H7 (cell line): ENCODE measurements at regions not wholly inside any gene's neighbourhood (a gene's known extent, or its start where the extent isn't known, plus 50 kb on each side); places are given as distances from the start of the nearest gene placed in this dataset.
"Not testable (repeated sequence)": the region's sequence is repeated elsewhere in the genome, so short reads cannot be mapped to it uniquely, and the experiment has no call there.

Source experiments
- DNase-seq: peaks from one replicate; pipeline ENCODE4 v3.0.0; 2012
- H3K27me3 ChIP-seq: 2 replicates; pipeline ENCODE4 v1.6.0; 2011; ENCODE audit warnings: mild to moderate bottlenecking, low read length; ENCODE audit not compliant: control insufficient read depth, insufficient read depth
- H3K36me3 ChIP-seq: replicated peaks from 2 replicates; pipeline ENCODE4 v1.5.1; 2011; ENCODE audit warnings: low read length; ENCODE audit not compliant: control insufficient read depth, insufficient read depth
- H3K4me3 ChIP-seq: 2 replicates; pipeline ENCODE4 v1.5.1; 2011; ENCODE audit warnings: low read depth, mild to moderate bottlenecking, control low read depth, low read length, moderate library complexity; ENCODE audit not compliant: insufficient read depth

DNA sequence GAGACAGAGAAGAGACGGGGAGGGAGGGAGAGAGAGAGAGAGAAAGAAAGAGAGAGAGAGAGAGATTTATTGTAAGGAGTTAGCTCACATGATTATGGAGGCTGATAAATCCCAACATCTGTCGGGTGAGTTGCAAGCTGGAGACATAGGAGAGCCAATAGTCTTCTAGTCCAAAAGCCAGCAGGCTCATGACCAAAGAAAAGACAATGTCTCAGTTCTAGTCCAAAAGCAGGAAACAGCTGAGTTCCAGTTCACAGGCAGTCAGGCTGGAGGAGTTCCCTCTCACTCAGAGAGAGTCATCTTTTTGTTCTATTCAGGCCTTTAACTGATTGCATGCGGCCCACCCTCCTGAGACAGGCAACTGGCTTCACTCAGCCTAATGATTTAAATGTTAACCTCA, 416.6 kb downstream of the PREX1 start:
- H3K36me3 ChIP-seq = no peaks in the 10 kb centered on the region
- no peak for DNase-seq
- no peaks in the 10 kb centered on the region for H3K27me3 ChIP-seq
- no peak overlapping the region for H3K4me3 ChIP-seq

DNA sequence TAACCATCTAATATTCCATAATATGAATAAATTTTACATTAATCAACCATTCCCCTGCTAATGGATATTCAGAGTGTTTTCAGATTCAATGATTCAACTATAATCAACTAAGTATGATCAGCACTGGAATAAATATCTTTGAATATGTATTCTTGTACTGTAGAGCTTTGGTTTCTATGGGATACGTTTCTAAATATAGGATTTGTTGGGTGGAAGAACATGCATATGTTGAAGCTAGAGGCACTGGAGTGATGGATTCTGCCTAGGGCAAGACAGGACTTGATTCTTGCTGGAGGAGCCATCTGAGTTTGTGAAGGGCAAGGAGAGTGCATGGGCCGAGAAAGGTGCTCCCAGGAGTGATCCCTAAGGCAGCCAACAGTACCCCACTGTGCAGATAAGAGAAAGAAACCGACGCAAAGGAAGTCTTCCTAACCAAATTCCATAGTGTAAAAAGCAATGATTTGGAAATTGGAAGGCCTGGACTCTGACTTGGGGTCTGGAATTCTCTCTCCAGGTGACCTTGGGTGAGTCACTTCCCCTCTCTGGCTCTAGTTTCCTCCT, 418.7 kb downstream of the PREX1 start:
- H3K4me3 ChIP-seq = no peak overlapping the region
- no peaks in the 10 kb centered on the region for H3K36me3 ChIP-seq
- DNase-seq = no peak
- H3K27me3 ChIP-seq = no peaks in the 10 kb centered on the region

DNA sequence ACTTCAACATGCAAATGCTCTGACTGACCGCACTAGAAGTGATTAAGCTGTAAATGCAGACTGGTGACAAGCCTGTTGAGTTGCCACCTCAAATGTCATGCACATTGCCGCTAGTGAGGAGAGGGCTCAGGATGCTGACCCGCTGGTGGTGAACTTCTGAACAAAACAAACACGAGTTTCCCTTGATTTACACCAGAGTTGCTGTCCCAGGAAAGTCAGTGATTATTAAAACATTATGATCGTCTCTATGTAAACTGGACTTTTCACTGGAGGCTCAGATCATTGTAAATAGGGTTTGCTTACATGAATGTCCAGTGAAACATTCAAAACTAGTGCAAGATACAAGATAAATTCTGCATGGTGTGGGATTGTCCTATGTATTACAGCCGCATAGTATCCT, 420.1 kb downstream of the PREX1 start:
- H3K36me3 ChIP-seq = no peaks in the 10 kb centered on the region
- no peak for DNase-seq
- no peak overlapping the region for H3K4me3 ChIP-seq
- H3K27me3 ChIP-seq = no peaks in the 10 kb centered on the region

DNA sequence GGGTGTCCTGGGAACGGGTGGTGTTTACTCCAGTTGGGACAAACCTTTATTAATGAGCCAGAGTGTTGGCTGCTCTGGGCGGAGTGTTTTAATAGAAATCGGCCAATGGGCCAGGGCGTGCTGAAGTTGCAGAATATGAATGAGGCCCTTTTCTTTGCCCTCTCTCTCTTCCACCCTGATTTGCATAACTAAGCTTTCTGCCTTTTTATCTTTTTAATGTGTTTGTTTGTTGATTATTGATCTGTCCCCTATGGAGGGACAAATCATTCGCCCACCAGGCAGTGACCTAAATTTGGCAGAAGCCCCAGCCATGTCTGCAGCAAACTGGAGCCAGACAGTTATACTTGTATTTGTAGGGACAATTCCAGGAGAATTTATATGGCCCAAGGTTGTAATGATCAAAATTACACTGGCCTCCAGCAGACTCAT, 420.9 kb downstream of the PREX1 start:
- no peak overlapping the region for H3K4me3 ChIP-seq
- H3K27me3 ChIP-seq = no peaks in the 10 kb centered on the region
- DNase-seq = no peak
- H3K36me3 ChIP-seq = no peaks in the 10 kb centered on the region

DNA sequence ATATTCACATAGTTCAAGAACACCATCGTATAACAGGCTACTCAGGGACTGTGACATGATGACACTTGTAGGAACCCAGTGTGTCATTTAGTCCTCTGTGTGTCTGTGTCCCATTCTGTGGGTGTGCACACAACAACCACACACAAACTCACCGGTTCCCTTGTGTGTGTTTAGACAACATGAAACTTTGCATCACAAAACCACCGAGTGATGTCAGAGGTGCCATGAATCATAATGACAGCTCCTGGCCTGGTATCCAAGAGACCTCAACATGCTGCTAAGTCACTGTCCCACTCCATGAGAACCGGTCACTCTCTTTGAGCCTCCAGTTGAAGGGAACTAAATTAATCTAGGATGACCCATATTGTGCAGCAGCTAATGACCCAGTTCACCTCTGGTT, 421.3 kb downstream of the PREX1 start:
- Histone ChIP-seq H3K4me3 (no peak overlapping the region), H3K27me3 (no peaks in the 10 kb centered on the region), H3K36me3 (no peaks in the 10 kb centered on the region)
- no peak for DNase-seq

DNA sequence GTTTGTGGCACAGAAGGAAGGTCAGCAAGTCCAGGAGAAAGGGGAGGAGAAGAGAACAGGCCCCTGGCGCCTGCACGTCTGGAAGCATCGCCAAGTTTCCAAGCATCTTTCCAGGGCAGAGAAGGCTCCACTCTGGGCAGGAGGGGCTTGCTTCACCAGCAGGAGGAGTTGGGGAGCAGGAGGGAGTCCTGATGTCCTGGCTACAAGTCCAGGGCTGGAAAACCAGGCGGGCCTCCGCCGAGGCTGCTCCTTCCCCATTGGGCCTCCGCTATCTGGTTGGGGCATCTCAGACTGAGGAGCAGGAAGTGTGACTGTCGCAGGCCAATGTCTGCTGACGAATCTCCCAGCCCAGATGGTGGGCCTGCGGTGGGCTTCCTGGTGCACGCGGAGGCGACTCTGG, 421.9 kb downstream of the PREX1 start:
- Histone ChIP-seq H3K27me3 (no peaks in the 10 kb centered on the region), H3K4me3 (no peak overlapping the region), H3K36me3 (no peaks in the 10 kb centered on the region)
- DNase-seq = peak; percentile 73

DNA sequence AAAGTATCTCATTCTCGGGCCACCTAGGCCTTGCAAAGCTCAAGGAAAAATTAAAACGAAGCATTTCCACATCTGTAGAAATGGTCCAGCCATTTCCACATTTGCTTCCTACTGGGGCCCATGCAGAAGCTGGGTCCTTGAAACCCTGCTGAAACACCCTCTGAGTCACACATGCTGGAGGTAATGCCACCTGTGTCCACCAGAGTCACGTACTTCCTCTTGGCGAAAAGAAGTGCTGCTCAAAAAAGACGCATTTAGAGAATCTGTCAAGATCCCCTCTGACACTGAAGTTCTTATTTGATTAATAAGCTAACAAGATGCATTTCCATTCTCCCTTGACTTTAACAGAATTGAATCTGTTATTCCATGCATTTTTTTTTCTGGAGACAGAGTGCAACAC, 423.2 kb downstream of the PREX1 start:
- Histone ChIP-seq H3K27me3 (no peaks in the 10 kb centered on the region), H3K36me3 (no peaks in the 10 kb centered on the region), H3K4me3 (no peak overlapping the region)
- DNase-seq = peak; percentile 55

DNA sequence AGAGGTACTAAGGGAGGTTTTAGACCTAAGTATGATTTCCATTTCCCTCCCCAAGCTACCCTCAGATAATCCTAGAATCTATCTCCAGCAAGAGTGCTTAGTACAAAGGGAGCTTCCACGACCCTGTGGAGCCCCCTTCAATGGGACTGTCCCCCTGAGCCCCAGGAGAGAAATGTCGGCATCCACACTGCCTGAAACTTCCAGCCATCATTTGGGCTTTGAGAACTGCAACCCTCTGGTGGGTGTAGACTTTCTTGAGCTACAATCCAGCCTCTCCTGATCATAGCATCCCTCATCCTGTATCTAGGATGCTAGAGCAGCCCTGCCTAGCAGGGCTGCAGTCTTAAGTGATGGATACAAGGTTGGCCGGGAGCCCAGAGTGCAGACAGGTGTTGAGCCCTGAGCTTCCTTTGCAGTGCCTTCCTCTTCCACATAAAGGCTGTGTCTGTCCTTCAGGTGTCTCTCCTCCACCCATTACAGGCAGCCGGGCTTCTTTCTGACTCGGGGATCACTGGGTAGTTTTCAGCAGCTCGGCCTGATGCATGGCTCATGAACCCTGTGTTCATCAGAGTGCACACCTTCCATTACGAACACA, 424.5 kb downstream of the PREX1 start:
- no peaks in the 10 kb centered on the region for H3K27me3 ChIP-seq
- H3K36me3 ChIP-seq = no peaks in the 10 kb centered on the region
- H3K4me3 ChIP-seq = no peak overlapping the region
- DNase-seq = no peak

DNA sequence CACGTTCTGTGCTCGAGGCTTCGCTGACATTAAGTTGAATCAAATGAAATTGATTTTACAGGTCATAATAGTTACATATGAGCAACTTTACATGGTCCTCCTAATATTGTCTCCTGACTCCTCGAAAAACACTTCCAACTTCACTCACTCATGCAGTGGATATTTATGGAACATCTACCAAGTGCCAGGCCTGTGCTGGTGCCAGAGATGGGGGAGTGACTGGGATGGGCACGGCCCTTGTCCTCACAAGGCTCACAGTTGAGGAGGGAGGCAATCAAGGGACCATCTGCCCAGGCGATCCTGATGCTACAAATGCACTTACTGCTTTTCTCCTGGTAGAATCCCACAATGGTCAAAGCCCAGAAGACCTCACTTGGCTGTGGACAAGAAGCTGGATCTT, 426.4 kb downstream of the PREX1 start:
- no peak overlapping the region for H3K4me3 ChIP-seq
- no peaks in the 10 kb centered on the region for H3K27me3 ChIP-seq
- no peak for DNase-seq
- no peaks in the 10 kb centered on the region for H3K36me3 ChIP-seq

DNA sequence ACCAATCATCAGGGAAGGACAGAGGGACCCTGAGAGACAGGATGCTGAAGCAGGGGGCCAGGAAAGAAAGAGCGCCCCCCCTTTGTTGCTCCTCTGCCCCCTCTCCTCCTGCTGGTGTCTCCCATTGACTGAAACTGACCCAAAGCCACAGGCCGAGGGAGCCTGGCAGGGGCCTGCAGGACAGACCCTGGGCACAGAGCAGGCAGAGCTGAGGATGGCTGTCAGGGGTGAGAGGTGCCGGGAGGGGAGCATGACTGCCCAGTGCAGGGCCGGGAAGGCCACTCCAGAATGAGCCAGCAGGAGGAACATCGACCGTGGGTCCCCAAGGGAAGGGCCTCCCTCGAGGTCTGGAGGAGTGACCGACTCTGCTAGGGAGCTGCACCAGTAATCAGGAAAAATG, 427.8 kb downstream of the PREX1 start:
- Histone ChIP-seq H3K27me3 (no peaks in the 10 kb centered on the region), H3K36me3 (no peaks in the 10 kb centered on the region), H3K4me3 (no peak overlapping the region)
- DNase-seq = peak; percentile 47

DNA sequence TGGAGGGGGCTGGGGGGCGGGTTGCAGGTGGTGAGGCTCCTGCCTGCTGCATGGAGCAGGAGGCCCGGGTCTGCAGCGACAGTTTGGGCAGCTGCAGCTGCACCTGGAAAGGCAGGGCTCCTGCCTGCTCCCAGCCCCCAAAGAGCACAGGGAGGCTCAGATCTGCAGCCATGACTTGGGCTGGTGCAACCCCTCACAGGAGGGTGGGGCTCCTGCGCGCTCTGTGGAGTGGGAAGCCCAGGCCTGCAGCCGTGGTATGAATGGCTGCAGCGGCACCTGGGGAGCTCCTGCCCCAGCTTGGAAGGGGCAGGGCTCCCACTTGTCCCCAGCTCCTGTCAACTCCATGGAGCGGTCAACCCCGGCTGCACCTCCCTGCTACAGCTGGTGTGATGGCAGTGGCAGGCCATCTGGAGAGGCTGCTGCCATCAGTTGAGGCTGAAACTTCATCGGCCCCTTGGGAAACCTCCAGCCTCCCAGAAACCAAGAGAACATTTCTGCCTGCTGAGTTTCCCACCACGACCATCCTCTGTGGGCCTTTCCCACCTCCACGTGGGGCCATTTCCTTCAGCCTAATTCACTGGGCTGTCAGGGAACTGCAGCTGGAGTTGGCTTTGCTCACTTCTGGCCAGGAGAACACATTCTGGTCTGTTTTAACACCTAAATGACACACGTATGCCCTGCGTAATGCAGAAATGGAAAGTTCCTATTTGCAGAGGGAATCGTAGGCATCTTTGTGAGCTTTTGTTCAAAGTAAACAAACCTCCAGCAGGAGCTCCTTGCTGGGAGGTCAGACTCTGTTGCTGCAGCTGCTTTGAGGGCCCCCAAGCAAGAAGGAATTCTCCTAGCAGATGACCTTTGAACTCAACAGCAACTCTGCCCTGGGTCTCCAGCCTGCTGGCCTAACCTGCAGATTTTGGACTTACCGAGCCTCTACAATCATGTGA, 429.0 kb downstream of the PREX1 start:
- no peaks in the 10 kb centered on the region for H3K27me3 ChIP-seq
- no peak for DNase-seq
- H3K36me3 ChIP-seq = no peaks in the 10 kb centered on the region
- no peak overlapping the region for H3K4me3 ChIP-seq

DNA sequence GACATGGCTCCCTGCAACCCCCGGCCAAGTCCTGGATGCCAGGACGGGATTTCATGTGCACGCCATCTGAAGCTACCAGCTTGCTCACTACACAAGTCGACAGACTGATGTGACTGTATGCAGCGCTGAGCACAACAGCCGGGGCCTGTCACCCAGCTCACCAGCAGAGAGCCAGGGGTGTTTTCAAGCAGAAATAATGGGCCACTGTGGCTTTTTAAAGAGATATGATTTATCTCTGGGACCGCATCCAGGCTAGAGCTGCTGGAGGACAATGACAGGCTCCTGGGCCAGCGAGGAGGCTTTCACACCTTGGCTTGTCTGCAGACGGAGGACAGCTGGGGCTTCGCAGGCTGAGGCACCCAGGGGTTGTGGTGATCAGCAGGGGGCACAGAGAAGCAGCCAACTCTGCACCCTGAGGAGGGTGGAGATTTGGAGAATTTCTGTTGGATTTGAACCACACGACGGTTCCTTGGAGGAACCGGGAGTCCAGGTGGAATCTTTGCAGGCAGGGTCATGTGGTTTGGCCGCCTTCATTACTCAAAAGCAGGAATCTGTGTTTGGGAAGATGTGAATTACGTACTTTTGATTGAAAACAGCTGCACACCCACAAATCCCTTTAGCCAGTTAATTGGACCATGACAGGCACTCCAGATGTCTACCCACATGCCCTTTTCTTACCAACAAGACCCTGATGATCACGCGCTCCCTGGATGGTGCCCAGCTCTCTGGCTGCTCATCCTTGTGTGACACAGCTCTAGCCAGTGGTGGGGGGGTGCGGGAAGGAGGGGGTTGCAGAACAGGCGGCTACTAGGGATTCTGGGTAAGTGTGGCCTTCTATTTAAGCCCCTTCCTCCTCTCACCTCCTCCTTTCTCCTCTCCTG, 430.6 kb downstream of the PREX1 start:
- H3K27me3 ChIP-seq, H3K4me3 ChIP-seq, H3K36me3 ChIP-seq, DNase-seq: not testable (repeated sequence)

DNA sequence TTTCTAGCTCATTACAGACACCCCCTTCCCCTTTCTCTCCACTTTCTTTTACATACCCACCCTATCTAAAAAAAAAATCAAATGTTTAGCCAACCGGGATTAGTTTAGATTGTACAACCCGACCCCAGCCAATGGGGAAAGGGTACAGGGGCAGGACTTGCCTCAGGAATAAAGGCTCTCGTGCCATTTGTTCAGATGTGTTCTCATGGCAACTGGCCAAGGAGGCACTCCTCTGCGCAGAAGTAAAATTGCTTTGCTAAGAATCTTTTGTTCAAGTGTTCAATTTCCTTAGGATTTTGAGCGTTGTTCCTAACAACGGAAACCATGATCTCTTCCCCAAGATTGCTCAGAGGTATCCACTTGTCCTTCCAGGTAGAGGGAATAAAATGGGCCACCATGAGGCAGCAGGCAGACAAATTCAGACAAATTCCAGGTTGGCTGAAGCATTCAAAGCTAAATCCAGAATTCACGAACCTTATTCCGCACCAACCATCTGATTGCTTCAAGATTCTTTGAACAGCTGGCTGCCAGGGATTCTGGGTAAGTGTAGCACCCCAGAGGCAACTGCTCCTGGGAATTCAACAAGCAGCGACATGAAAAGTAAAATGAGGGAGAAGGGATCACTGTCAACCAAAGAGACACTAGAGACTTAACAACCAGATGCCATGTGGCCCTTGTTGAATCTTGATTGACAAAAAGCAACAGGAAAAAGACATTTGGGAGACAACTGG, 431.8 kb downstream of the PREX1 start:
- Histone ChIP-seq H3K36me3 (no peaks in the 10 kb centered on the region), H3K27me3 (no peaks in the 10 kb centered on the region), H3K4me3 (no peak overlapping the region)
- DNase-seq = no peak
